GM12878 (cell line): ENCODE measurements at regions not wholly inside any gene's neighbourhood (a gene's known extent, or its start where the extent isn't known, plus 50 kb on each side); places are given as distances from the start of the nearest gene placed in this dataset.

Experiments
- BACH1 ChIP-seq: fragments of 450-650 bp; IDR thresholded peaks from 2 replicates; pipeline ENCODE4 v1.6.1; 2017; ENCODE audit warnings: mild to moderate bottlenecking, borderline replicate concordance
- BCL11A ChIP-seq: IDR thresholded peaks from 2 replicates; pipeline ENCODE4 v1.6.1; 2011; ENCODE audit warnings: low read depth, low read length
- CBFB ChIP-seq: IDR thresholded peaks from 2 replicates; pipeline ENCODE4 v1.6.1; 2016; ENCODE audit warnings: antibody characterized with exemption, low read depth
- CBX3 ChIP-seq: fragments of 200-600 bp; sonication (generic); IDR thresholded peaks from 2 replicates; pipeline ENCODE4 v1.6.1; 2016; ENCODE audit warnings: low read depth, borderline replicate concordance
- EZH2 ChIP-seq: IDR thresholded peaks from 2 replicates; pipeline ENCODE4 v1.6.1; 2012; ENCODE audit warnings: low read depth, mild to moderate bottlenecking, control low read depth, inconsistent platforms, low read length, borderline replicate concordance; ENCODE audit not compliant: control insufficient read depth
- IKZF1 ChIP-seq: fragments of 450-650 bp; conservative IDR thresholded peaks from 2 replicates; pipeline ENCODE4 v1.6.1; 2017; ENCODE audit warnings: antibody characterized with exemption, mild to moderate bottlenecking
- JUND ChIP-seq: IDR thresholded peaks from 2 replicates; pipeline ENCODE4 v1.6.1; 2012; ENCODE audit warnings: low read depth, mild to moderate bottlenecking, low read length, improper control_type of control experiment, moderate library complexity
- KAT2A ChIP-seq: conservative IDR thresholded peaks from 2 replicates; pipeline ENCODE4 v1.6.1; 2011; ENCODE audit warnings: low read depth, low read length; ENCODE audit not compliant: control insufficient read depth
- MTA3 ChIP-seq: IDR thresholded peaks from 2 replicates; pipeline ENCODE4 v1.6.1; 2012; ENCODE audit warnings: low read length, inconsistent platforms, borderline replicate concordance
- SMARCA5 ChIP-seq: fragments of 450-650 bp; IDR thresholded peaks from 2 replicates; pipeline ENCODE4 v1.6.1; 2017; ENCODE audit warnings: mild to moderate bottlenecking
- SUPT20H ChIP-seq: IDR thresholded peaks from 2 replicates; pipeline ENCODE4 v1.6.1; 2011; ENCODE audit warnings: low read depth, mild to moderate bottlenecking, low read length, moderate library complexity, borderline replicate concordance; ENCODE audit not compliant: control insufficient read depth
- TARDBP ChIP-seq: IDR thresholded peaks from 2 replicates; pipeline ENCODE4 v1.6.1; 2016; ENCODE audit warnings: borderline replicate concordance
- ZBTB4 ChIP-seq: fragments of 450-650 bp; formaldehyde crosslinking; IDR thresholded peaks from 2 replicates; pipeline ENCODE4 v1.4.0; 2022; ENCODE audit warnings: mild to moderate bottlenecking, moderate library complexity
- ZNF207 ChIP-seq: fragments of 450-650 bp; IDR thresholded peaks from 2 replicates; pipeline ENCODE4 v1.6.1; 2014; ENCODE audit warnings: antibody characterized with exemption, mild to moderate bottlenecking, borderline replicate concordance
- ZNF217 ChIP-seq: fragments of 450-650 bp; IDR thresholded peaks from 2 replicates; pipeline ENCODE4 v1.6.1; 2017; ENCODE audit warnings: antibody characterized with exemption, mild to moderate bottlenecking
- ZNF24 ChIP-seq: fragments of 450-650 bp; IDR thresholded peaks from 2 replicates; pipeline ENCODE4 v1.6.1; 2017; ENCODE audit warnings: antibody characterized with exemption, mild to moderate bottlenecking
- TF ChIP-seq, protein P1 (sequence below): fragments of 450-650 bp; conservative IDR thresholded peaks from 2 replicates; pipeline ENCODE4 v1.6.1; 2017; ENCODE audit warnings: mild to moderate bottlenecking, moderate library complexity
- TF ChIP-seq, protein P2 (sequence below): IDR thresholded peaks from 2 replicates; pipeline ENCODE4 v1.6.1; 2011; ENCODE audit warnings: low read depth, low read length, improper control_type of control experiment, borderline replicate concordance
- TF ChIP-seq, protein P3 (sequence below): IDR thresholded peaks from 2 replicates; pipeline ENCODE4 v1.6.1; 2012; ENCODE audit warnings: improper control_type of control experiment, low read depth, low read length; ENCODE audit not compliant: insufficient replicate concordance

DNA sequence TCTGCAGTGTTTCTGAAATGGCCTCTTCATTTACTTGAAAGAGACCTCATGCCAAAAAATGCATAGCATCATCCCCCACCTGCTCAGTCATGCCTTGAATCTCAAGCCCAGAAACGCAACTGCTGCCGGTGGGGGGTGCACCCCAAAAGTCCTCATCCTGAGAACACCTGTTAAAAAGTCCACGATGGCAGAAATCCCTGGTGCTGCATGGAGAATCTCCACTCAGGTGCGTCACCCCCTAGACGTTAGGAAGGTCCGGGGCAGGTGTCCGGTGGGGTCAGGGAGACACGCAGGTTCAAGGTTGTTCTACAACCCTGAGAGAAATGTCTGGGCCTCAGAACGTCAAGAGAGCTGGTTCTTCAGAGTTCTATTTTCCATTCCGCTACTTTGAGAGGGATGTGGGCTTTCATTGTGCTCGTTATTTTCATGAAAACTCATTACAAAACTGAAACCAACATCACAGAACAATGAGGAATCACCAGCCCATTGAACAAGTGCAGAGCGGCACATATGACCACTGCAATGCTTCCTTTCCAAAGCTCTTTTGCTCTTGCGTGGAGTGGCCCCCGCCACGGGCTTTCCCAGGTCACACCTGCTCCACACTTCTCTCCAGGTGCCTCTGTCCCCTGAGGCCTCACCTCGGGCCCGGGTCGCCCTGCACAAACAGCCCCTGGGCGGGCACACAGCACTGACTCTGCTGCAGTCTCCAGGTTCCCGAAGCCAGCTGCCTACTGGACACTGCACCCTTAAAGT lies 201.9 kb downstream of the TOMM20 start (continued):
- TF ChIP-seq, protein P1, sequence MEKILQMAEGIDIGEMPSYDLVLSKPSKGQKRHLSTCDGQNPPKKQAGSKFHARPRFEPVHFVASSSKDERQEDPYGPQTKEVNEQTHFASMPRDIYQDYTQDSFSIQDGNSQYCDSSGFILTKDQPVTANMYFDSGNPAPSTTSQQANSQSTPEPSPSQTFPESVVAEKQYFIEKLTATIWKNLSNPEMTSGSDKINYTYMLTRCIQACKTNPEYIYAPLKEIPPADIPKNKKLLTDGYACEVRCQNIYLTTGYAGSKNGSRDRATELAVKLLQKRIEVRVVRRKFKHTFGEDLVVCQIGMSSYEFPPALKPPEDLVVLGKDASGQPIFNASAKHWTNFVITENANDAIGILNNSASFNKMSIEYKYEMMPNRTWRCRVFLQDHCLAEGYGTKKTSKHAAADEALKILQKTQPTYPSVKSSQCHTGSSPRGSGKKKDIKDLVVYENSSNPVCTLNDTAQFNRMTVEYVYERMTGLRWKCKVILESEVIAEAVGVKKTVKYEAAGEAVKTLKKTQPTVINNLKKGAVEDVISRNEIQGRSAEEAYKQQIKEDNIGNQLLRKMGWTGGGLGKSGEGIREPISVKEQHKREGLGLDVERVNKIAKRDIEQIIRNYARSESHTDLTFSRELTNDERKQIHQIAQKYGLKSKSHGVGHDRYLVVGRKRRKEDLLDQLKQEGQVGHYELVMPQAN, result 0 out of 2 replicates have a peak, but pooled peaks have one; percentile 5
- peak; percentile 89 for TF ChIP-seq ZNF217
- peak; percentile 36; the same call in 1 of the 2 replicates for TF ChIP-seq SMARCA5
- TF ChIP-seq EZH2, result no peak
- TF ChIP-seq IKZF1, result peak; percentile 99
- TF ChIP-seq, protein P2, sequence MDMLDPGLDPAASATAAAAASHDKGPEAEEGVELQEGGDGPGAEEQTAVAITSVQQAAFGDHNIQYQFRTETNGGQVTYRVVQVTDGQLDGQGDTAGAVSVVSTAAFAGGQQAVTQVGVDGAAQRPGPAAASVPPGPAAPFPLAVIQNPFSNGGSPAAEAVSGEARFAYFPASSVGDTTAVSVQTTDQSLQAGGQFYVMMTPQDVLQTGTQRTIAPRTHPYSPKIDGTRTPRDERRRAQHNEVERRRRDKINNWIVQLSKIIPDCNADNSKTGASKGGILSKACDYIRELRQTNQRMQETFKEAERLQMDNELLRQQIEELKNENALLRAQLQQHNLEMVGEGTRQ, result no peak
- TF ChIP-seq CBX3, result no peak
- TF ChIP-seq MTA3, result peak; percentile 96; the same call in 1 of the 2 replicates
- TF ChIP-seq, protein P3, sequence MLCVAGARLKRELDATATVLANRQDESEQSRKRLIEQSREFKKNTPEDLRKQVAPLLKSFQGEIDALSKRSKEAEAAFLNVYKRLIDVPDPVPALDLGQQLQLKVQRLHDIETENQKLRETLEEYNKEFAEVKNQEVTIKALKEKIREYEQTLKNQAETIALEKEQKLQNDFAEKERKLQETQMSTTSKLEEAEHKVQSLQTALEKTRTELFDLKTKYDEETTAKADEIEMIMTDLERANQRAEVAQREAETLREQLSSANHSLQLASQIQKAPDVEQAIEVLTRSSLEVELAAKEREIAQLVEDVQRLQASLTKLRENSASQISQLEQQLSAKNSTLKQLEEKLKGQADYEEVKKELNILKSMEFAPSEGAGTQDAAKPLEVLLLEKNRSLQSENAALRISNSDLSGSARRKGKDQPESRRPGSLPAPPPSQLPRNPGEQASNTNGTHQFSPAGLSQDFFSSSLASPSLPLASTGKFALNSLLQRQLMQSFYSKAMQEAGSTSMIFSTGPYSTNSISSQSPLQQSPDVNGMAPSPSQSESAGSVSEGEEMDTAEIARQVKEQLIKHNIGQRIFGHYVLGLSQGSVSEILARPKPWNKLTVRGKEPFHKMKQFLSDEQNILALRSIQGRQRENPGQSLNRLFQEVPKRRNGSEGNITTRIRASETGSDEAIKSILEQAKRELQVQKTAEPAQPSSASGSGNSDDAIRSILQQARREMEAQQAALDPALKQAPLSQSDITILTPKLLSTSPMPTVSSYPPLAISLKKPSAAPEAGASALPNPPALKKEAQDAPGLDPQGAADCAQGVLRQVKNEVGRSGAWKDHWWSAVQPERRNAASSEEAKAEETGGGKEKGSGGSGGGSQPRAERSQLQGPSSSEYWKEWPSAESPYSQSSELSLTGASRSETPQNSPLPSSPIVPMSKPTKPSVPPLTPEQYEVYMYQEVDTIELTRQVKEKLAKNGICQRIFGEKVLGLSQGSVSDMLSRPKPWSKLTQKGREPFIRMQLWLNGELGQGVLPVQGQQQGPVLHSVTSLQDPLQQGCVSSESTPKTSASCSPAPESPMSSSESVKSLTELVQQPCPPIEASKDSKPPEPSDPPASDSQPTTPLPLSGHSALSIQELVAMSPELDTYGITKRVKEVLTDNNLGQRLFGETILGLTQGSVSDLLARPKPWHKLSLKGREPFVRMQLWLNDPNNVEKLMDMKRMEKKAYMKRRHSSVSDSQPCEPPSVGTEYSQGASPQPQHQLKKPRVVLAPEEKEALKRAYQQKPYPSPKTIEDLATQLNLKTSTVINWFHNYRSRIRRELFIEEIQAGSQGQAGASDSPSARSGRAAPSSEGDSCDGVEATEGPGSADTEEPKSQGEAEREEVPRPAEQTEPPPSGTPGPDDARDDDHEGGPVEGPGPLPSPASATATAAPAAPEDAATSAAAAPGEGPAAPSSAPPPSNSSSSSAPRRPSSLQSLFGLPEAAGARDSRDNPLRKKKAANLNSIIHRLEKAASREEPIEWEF, result no peak
- peak; percentile 93 for TF ChIP-seq JUND
- TF ChIP-seq ZNF24, result peak; percentile 90
- TF ChIP-seq ZNF207, result no peak
- no peak for TF ChIP-seq ZBTB4 (CRISPR knock-in tag)
- no peak for TF ChIP-seq KAT2A
- peak; percentile 85 for TF ChIP-seq BCL11A
- TF ChIP-seq TARDBP, result peak; percentile 15
- TF ChIP-seq BACH1, result peak; percentile 87; the same call in 1 of the 2 replicates
- no peak for TF ChIP-seq SUPT20H
- peak; percentile 74 for TF ChIP-seq CBFB
